Calu3 (cell line): ENCODE measurements at regions not wholly inside any gene's neighbourhood (a gene's known extent, or its start where the extent isn't known, plus 50 kb on each side); places are given as distances from the start of the nearest gene placed in this dataset.

ENCODE experiments used
- BruUV-seq: library from RNA; stranded (reverse); fragments of 400-500 nt; replicated peaks from 2 replicates; lab custom pipeline; 2021; lab: Mats Ljungman, UMichigan
- CTCF ChIA-PET: fragments of 300-600 bp; sonication (Branson Sonifier 250); formaldehyde crosslinking; loops from one replicate; lab custom pipeline; 2022; ENCODE audit warnings: antibody characterized with exemption; lab: Charles Lee
- DNase-seq: peaks from one replicate; pipeline ENCODE4 v3.0.0; 2022
- H3K27ac Mint-ChIP-seq: one replicate; pipeline ENCODE4 v1.8.0; 2022; ENCODE audit warnings: mixed read lengths; ENCODE audit not compliant: unreplicated experiment
- H3K27me3 Mint-ChIP-seq: one replicate; pipeline ENCODE4 v1.8.0; 2022; ENCODE audit warnings: mixed read lengths; ENCODE audit not compliant: unreplicated experiment
- H3K36me3 Mint-ChIP-seq: one replicate; pipeline ENCODE4 v1.8.0; 2022; ENCODE audit warnings: mild to moderate bottlenecking, moderate library complexity, mixed read lengths; ENCODE audit not compliant: insufficient read depth, unreplicated experiment
- H3K4me1 Mint-ChIP-seq: one replicate; pipeline ENCODE4 v1.8.0; 2022; ENCODE audit warnings: mild to moderate bottlenecking, low read depth, mixed read lengths; ENCODE audit not compliant: unreplicated experiment
- H3K4me3 Mint-ChIP-seq: one replicate; pipeline ENCODE4 v1.8.0; 2022; ENCODE audit warnings: mild to moderate bottlenecking, low read depth, moderate library complexity, mixed read lengths; ENCODE audit not compliant: unreplicated experiment
- H3K9me3 Mint-ChIP-seq: one replicate; pipeline ENCODE4 v1.8.0; 2022; ENCODE audit warnings: low read depth, mixed read lengths; ENCODE audit not compliant: unreplicated experiment
- intact Hi-C: fragments of 100-400 bp; cut with micrococcal nuclease; formaldehyde crosslinking; loops from one replicate; pipeline ENCODE4 v1.10.0; 2022; ENCODE audit not compliant: unreplicated experiment
- TF ChIP-seq, protein P1 (sequence below): fragments of 200-600 bp; IDR thresholded peaks from one replicate; pipeline ENCODE4 v1.8.0; 2022; ENCODE audit warnings: antibody characterized with exemption; ENCODE audit not compliant: unreplicated experiment

DNA sequence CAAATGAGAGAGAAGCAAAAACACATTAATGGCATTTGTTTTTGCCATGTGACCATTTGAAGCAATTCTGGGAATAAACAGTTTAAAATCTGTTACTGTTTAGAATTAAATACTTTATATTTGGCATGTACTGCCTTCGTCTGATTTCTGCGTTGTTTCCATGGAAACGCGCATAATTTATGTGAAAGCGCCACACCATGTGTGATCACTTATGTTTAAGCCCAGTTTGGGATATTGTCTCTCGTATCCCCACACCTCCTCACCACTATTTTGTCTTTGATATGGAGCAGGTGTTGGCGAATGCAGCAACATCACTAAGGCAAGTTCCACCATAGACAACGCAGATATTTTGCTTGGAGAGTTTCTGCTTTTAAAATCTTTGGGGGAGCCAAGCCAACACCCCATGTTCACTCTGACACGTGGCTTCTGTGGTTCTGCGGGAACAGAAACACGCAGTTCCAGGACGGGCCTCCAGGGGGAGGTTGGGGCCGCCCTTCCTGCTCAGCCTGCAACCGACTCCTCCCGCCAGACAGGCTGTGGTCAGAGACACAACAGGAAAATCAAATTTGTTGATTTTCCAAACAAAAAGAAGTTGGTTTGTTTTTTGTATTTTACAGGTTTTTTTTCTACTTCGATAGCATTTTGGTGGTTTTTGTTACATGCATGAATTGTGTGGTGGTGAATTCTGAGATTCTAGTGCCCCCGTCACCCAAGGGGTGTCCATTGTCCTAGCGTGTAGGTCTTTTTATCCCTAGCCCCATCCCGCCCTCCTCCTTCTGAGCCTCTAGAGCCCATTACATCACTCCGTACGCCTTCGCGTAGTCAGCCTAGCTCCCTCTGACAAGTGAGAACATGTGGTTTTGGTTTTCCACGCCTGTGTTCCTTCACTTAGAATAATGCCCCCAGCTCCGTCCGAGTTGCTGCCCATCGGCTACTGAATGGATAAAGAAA is 101.9 kb upstream of the SFSWAP start:
- DNase-seq = peak; percentile 82
- Mint-ChIP-seq H3K9me3 (no peaks in the 10 kb centered on the region), H3K27me3 (peaks cover 100% of the 10 kb centered on the region), H3K4me1 (no peaks in the 10 kb centered on the region), H3K4me3 (no peak overlapping the region), H3K36me3 (no peaks in the 10 kb centered on the region), H3K27ac (no peak overlapping the region)
- no TSS peak for BruUV-seq
- CTCF ChIA-PET = interaction anchor here (0.6 kb wide), 1 partner anchor 23 kb away, joined by 3 read pairs; no protein-coding TSS in a partner anchor
- TF ChIP-seq, protein P1, sequence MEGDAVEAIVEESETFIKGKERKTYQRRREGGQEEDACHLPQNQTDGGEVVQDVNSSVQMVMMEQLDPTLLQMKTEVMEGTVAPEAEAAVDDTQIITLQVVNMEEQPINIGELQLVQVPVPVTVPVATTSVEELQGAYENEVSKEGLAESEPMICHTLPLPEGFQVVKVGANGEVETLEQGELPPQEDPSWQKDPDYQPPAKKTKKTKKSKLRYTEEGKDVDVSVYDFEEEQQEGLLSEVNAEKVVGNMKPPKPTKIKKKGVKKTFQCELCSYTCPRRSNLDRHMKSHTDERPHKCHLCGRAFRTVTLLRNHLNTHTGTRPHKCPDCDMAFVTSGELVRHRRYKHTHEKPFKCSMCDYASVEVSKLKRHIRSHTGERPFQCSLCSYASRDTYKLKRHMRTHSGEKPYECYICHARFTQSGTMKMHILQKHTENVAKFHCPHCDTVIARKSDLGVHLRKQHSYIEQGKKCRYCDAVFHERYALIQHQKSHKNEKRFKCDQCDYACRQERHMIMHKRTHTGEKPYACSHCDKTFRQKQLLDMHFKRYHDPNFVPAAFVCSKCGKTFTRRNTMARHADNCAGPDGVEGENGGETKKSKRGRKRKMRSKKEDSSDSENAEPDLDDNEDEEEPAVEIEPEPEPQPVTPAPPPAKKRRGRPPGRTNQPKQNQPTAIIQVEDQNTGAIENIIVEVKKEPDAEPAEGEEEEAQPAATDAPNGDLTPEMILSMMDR = peak; percentile 88
- intact Hi-C loops = loop anchor here (10.0 kb wide), 1 partner anchor 216 kb away; the partner anchor contains the start of gene MMP17

DNA sequence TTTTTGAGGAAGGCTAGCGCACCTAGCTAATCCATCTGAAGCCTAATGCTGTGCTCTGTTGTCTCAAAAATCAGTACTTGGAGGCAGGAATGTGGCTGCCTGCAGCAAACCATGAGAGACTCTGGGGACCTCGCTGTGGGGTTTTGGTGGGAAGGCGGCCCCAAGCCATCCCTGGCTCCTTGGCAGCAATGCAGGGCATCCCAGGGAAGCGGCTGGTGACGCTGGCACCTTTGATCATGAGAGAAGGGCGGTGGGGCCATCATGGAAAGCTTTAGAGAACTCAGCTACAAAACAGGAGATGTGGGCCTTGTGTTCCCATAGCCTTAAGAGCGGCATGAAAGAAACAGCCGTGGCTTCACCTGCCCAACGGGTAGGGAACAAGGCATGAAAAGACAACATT is 101.1 kb upstream of the SFSWAP start:
- intact Hi-C loops = loop anchor here (2.0 to 10.0 kb wide), 2 partner anchors 59 to 215 kb away; partner anchors contain the start of gene MMP17
- Mint-ChIP-seq H3K9me3 (no peaks in the 10 kb centered on the region), H3K36me3 (no peaks in the 10 kb centered on the region), H3K4me1 (no peaks in the 10 kb centered on the region), H3K4me3 (no peak overlapping the region), H3K27ac (no peak overlapping the region), H3K27me3 (peaks cover 100% of the 10 kb centered on the region)
- CTCF ChIA-PET = interaction anchor here (0.6 kb wide), 1 partner anchor 23 kb away, joined by 3 read pairs; no protein-coding TSS in a partner anchor
- TF ChIP-seq, protein P1 = no peak
- no TSS peak for BruUV-seq
- no peak for DNase-seq

DNA sequence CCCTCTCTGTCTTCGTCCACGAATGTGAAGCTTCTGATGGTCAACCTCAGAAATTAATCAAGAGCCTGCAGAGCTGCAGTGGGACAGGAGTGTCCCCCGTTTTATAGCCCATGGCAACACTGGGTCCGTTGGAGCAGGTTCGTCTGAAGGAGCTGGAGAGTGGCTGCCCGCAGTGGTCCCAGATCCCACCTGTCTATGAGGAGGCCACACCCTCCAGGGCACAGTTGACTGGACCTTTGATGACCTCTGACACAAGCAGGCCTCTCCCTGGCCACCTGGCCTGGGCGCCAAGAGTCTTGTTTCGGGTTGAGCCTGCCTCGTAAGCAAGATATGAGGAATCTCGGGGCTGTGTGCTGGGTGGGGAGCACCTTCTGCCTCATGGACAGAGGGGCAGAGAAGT is 100.7 kb upstream of the SFSWAP start:
- H3K27ac Mint-ChIP-seq = no peak overlapping the region
- no peaks in the 10 kb centered on the region for H3K9me3 Mint-ChIP-seq
- CTCF ChIA-PET = no interaction called here
- peaks cover 100% of the 10 kb centered on the region for H3K27me3 Mint-ChIP-seq
- no peaks in the 10 kb centered on the region for H3K36me3 Mint-ChIP-seq
- intact Hi-C loops = loop anchor here (2.0 kb wide), 1 partner anchor 59 kb away; no protein-coding TSS in a partner anchor
- H3K4me1 Mint-ChIP-seq = no peaks in the 10 kb centered on the region
- no peak for DNase-seq
- no peak overlapping the region for H3K4me3 Mint-ChIP-seq
- TF ChIP-seq, protein P1 = no peak
- BruUV-seq = no TSS peak

DNA sequence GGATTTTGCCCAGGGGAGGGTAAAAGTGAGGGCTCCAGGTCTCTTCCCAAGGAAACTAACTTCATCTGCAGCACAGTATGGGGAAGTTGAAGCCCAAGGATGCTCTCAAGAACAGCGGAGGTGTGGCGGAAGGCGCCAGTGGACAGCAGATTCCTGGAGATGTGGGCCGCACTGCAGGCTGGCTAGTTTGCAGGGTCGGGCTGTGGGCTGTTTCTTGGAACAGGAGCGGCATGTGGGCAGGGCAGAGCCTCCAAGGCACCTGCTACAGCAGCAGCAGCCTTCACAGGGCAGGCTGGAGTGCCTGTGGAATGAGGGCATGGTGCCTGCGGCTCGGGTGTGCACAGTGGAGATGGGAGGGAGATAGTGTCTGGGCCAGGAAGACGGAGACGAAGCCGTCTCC is 100.0 kb upstream of the SFSWAP start:
- TF ChIP-seq, protein P1 = no peak
- CTCF ChIA-PET = no interaction called here
- H3K27ac Mint-ChIP-seq = no peak overlapping the region
- DNase-seq = no peak
- H3K9me3 Mint-ChIP-seq = no peaks in the 10 kb centered on the region
- no peaks in the 10 kb centered on the region for H3K36me3 Mint-ChIP-seq
- no TSS peak for BruUV-seq
- H3K4me1 Mint-ChIP-seq = no peaks in the 10 kb centered on the region
- intact Hi-C loops = loop anchor here (2.0 kb wide), 1 partner anchor 58 kb away; no protein-coding TSS in a partner anchor
- H3K4me3 Mint-ChIP-seq = no peak overlapping the region
- peaks cover 100% of the 10 kb centered on the region for H3K27me3 Mint-ChIP-seq
